Common myeloid progenitor, CD34-positive (primary cell): ENCODE measurements at regions not wholly inside any gene's neighbourhood (a gene's known extent, or its start where the extent isn't known, plus 50 kb on each side); places are given as distances from the start of the nearest gene placed in this dataset.
"Not testable (repeated sequence)": the region's sequence is repeated elsewhere in the genome, so short reads cannot be mapped to it uniquely, and the experiment has no call there.

Source experiments
- CTCF ChIA-PET: fragments of 350-600 bp; sonication (Branson Sonifier 250); formaldehyde crosslinking; loops from one replicate; lab custom pipeline; 2021; ENCODE audit warnings: antibody characterized with exemption; lab: Charles Lee
- POLR2A ChIA-PET: fragments of 350-600 bp; sonication (Branson Sonifier 250); formaldehyde crosslinking; loops from one replicate; lab custom pipeline; 2021; ENCODE audit warnings: antibody characterized with exemption; lab: Charles Lee
- DNase-seq, 3 donors: peaks; one replicate each; pipeline versions ENCODE4 v3.0.0 to v3.0.0-alpha.2; 2013
- H3K27ac ChIP-seq, 2 experiments: 1 replicate in 1 of 2; 2 replicates in 1 of 2; pipeline ENCODE4 v1.7.0; 2013; ENCODE audit warnings: inconsistent platforms in 2 of 2, low read length in 2 of 2, mild to moderate bottlenecking in 2 of 2, low read depth in 1 of 2, moderate library complexity in 1 of 2; ENCODE audit not compliant: severe bottlenecking in 2 of 2, insufficient read depth in 1 of 2, poor library complexity in 1 of 2
- H3K27me3 ChIP-seq, 5 experiments: replicated peaks in 2 of 5; 1 replicate in 3 of 5; 2 replicates in 2 of 5; pipeline versions ENCODE4 v1.6.1 to v1.7.0; 2013; ENCODE audit warnings: low read length in 4 of 5, mild to moderate bottlenecking in 2 of 5, moderate library complexity in 2 of 5, inconsistent platforms in 1 of 5; ENCODE audit not compliant: insufficient read depth in 5 of 5, control insufficient read depth in 4 of 5
- H3K36me3 ChIP-seq, 4 experiments: 1 replicate in 2 of 4; 2 replicates in 2 of 4; pipeline versions ENCODE4 v1.6.1 to v1.7.0; 2013; ENCODE audit warnings: low read length in 3 of 4, control low read depth in 1 of 4, mild to moderate bottlenecking in 1 of 4; ENCODE audit not compliant: control insufficient read depth in 4 of 4, insufficient read depth in 4 of 4
- H3K4me1 ChIP-seq, 4 experiments: 1 replicate in 3 of 4; 2 replicates in 1 of 4; pipeline versions ENCODE4 v1.6.1 to v1.7.1; 2013; ENCODE audit warnings: low read length in 3 of 4, mild to moderate bottlenecking in 3 of 4, control low read depth in 1 of 4, inconsistent platforms in 1 of 4, moderate library complexity in 1 of 4; ENCODE audit not compliant: control insufficient read depth in 4 of 4, insufficient read depth in 4 of 4; ENCODE audit errors: control extremely low read depth in 1 of 4
- H3K4me3 ChIP-seq, 7 experiments: 1 replicate in 4 of 7; 2 replicates in 3 of 7; pipeline versions ENCODE4 v1.5.1 to v1.7.0; 2013; ENCODE audit warnings: mild to moderate bottlenecking in 7 of 7, low read length in 6 of 7, moderate library complexity in 6 of 7, inconsistent platforms in 2 of 7, low read depth in 2 of 7, control low read depth in 1 of 7; ENCODE audit not compliant: insufficient read depth in 4 of 7, control insufficient read depth in 1 of 7; ENCODE audit errors: extremely low read depth in 1 of 7
- H3K9me3 ChIP-seq, 5 experiments: 1 replicate in 4 of 5; 2 replicates in 1 of 5; pipeline versions ENCODE4 v1.6.1 to v1.7.1; 2013; ENCODE audit warnings: low read length in 4 of 5, mild to moderate bottlenecking in 2 of 5, inconsistent platforms in 1 of 5, low read depth in 1 of 5, moderate library complexity in 1 of 5; ENCODE audit not compliant: control insufficient read depth in 4 of 5, insufficient read depth in 2 of 5; ENCODE audit errors: control extremely low read depth in 1 of 5
- WGBS: methylation state at CpG from one replicate; pipeline ENCODE4 v1.1.5; 2013; ENCODE audit not compliant: insufficient coverage; 5-methylcytosine and 5-hydroxymethylcytosine counted together

- H3K27me3 ChIP-seq, H3K9me3 ChIP-seq, POLR2A ChIA-PET, CTCF ChIA-PET, H3K27ac ChIP-seq, DNase-seq, H3K4me3 ChIP-seq, H3K4me1 ChIP-seq, H3K36me3 ChIP-seq: not testable (repeated sequence)
- no CpG with 5 or more reads among the region's 1 CpG for WGBS
Observed at GRCh38 chr2:75823515-75823914, 112.8 kb upstream of the GCFC2 start.

- Histone ChIP-seq H3K4me1 (no peaks in the 10 kb centered on the region), H3K27me3 (no peaks in the 10 kb centered on the region), H3K4me3 (no peak overlapping the region), H3K27ac (no peak overlapping the region), H3K36me3 (no peaks in the 10 kb centered on the region), H3K9me3 (peaks cover 0 to 2% (median 0%) of the 10 kb centered on the region in 5 experiments)
- POLR2A ChIA-PET, result no interaction called here
- 88% methylated on average over 2 of the region's 2 CpGs for WGBS
- no peak for DNase-seq
- CTCF ChIA-PET, result no interaction called here
Observed at GRCh38 chr2:75822336-75822735, 111.6 kb upstream of the GCFC2 start.

GRCh38 chr2:75820693-75821092, 110.0 kb upstream of the GCFC2 start:
- no peaks in the 10 kb centered on the region for H3K36me3 ChIP-seq
- H3K27me3 ChIP-seq, result no peaks in the 10 kb centered on the region
- CTCF ChIA-PET, result interaction anchor here (0.9 kb wide), 1 partner anchor 12 kb away, joined by 3 read pairs; no protein-coding TSS in a partner anchor
- H3K9me3 ChIP-seq, result peaks cover 0 to 2% (median 0%) of the 10 kb centered on the region in 5 experiments
- no peaks in the 10 kb centered on the region for H3K4me1 ChIP-seq
- no CpG with 5 or more reads among the region's 3 CpGs for WGBS
- H3K4me3 ChIP-seq, result no peak overlapping the region
- POLR2A ChIA-PET, result no interaction called here
- H3K27ac ChIP-seq, result no peak overlapping the region
- no peak for DNase-seq

GRCh38 chr2:75810611-75811330, 100.1 kb upstream of the GCFC2 start:
- WGBS, result 90% methylated on average over 3 of the region's 6 CpGs
- Histone ChIP-seq H3K4me1 (no peaks in the 10 kb centered on the region), H3K4me3 (no peak overlapping the region), H3K36me3 (no peaks in the 10 kb centered on the region), H3K27ac (no peak overlapping the region), H3K9me3 (no peaks in the 10 kb centered on the region), H3K27me3 (peaks cover 0 to 2% (median 0%) of the 10 kb centered on the region in 5 experiments)
- DNase-seq, result no peak
- CTCF ChIA-PET, result no interaction called here
- POLR2A ChIA-PET, result no interaction called here

GRCh38 chr2:75808793-75809535, 98.2 kb upstream of the GCFC2 start:
- H3K36me3 ChIP-seq, result no peaks in the 10 kb centered on the region
- H3K4me3 ChIP-seq, result no peak overlapping the region
- no peak for DNase-seq
- ChIA-PET CTCF (no interaction called here), POLR2A (no interaction called here)
- no peaks in the 10 kb centered on the region for H3K4me1 ChIP-seq
- peaks cover 0 to 1% (median 0%) of the 10 kb centered on the region in 5 experiments for H3K27me3 ChIP-seq
- H3K9me3 ChIP-seq, result no peaks in the 10 kb centered on the region
- no peak overlapping the region for H3K27ac ChIP-seq
- WGBS, result 62% methylated on average over 2 of the region's 4 CpGs

- ChIA-PET CTCF (no interaction called here), POLR2A (no interaction called here)
- Histone ChIP-seq H3K4me3 (no peak overlapping the region), H3K4me1 (no peaks in the 10 kb centered on the region), H3K9me3 (no peaks in the 10 kb centered on the region), H3K27ac (no peak overlapping the region), H3K27me3 (peaks cover 0 to 1% (median 0%) of the 10 kb centered on the region in 5 experiments), H3K36me3 (no peaks in the 10 kb centered on the region)
- DNase-seq, result no peak
- WGBS, result 100% methylated on average over 2 of the region's 2 CpGs
Observed at GRCh38 chr2:75807992-75808391, 97.3 kb upstream of the GCFC2 start.
